ENCODE measurements at regions not wholly inside any gene's neighbourhood (a gene's known extent, or its start where the extent isn't known, plus 50 kb on each side); places are given as distances from the start of the nearest gene placed in this dataset.
"Not testable (repeated sequence)": the region's sequence is repeated elsewhere in the genome, so short reads cannot be mapped to it uniquely, and the experiment has no call there.

DNA sequence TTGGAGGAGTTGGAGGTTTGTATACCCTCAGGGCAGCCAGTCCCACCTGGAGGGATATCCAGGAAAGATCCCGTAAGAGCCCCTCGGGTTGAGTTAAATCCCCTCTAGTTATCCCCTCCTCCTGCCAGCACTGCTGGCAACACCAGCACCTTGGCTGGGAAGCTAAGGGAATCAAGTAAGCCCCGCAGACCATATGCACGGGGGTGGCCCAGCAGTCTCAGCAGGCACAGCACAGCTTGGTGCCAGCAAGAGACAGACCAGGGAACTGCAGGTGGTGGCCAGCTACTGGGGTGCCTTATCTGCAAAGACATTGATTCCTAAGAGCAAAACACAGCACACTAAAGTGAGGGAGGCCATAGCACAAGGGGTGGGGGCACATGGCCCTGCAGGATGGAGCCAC is 173.8 kb downstream of the GOLGA6L4 start:
- DNase-seq (ENCODE audit: low read depth in 1 of 2, low spot score in 1 of 2), result not testable (repeated sequence)

DNA sequence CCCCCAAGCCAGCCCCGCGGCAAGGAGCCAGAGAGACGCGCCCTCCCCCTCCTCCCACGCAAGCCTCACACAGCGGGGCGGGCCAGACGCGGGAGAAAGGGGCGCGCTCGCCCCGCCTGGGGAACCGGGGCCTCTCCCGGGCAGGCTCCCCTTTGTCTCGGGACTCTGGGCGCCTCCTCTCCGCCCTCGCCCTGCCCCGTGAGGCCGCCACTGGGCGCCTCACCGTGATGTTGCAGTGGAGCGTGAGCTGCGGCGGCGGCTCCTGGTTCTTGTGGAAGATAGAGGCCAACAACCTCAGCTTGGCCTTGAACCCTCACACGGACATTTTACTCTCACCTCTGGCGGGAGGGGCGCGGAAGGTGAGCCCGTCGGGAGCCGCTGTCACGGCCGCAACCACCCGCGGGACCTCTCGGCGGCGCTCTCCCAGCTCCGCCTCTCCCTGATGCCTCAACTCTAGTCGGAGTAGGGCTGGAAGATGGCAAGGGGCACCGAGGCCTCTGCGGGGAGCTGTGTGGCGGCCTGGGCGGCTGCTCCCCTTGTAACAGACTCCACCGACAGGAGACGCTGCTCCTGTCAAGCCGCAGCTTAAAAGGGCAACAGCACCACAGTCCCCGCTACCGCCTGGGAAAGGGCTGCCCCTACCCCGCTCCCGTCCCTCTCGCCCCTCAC is 179.2 kb upstream of the ZSCAN2 start:
- not testable (repeated sequence) for DNase-seq (ENCODE audit: low read depth in 1 of 2, low spot score in 1 of 2)

DNA sequence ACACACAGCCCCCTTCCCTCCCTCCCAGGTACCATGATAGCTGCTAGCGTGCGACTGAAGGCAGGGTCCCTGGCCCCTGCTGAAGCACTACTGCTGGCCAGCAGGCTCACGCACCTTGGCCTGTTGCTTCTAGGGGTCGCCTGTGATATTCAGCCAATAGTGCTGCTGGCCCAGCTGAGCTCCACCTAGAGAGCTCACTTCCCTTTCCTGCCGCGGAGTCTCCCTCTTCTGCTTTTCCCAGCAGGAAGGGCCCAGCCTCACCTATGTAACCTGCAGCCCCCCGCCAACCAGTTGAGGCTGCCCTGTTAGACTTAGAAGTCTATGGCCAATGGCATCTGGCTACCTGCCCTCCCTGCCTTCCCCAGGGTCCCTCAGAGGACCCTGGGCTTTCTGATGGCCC is 175.5 kb upstream of the ZSCAN2 start:
- not testable (repeated sequence) for DNase-seq (ENCODE audit: low read depth in 1 of 2, low spot score in 1 of 2)

DNA sequence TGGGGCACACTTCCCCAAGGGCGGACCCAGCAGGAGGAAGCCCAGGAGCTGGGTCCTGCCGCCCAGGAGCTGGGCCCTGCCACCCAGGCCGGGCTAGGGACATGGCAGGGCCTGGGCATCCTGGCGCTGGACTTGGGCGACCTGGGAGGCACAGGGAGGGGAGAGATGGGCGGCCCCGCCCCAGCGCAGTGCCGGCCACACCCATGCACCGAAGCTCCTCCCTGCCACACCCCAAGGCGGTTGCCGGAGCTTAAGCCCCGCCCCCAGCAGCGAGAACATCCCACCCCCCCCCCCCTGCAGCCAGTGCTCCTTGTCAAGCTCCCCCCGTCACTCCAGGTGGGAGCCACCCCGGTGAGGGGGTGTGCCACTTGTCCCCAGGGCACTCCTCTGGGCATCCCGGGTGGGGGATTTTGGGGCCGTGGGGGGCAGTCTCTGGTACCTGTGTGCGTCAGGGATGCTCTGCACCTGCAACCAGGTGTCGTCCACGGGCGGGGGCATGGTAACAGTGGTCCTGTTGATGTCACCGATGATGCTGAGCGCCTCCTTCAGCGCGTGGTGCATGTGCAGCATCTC is 127.4 kb upstream of the ZSCAN2 start:
- DNase-seq (ENCODE audit: low read depth in 1 of 2, low spot score in 1 of 2), result not testable (repeated sequence)

DNA sequence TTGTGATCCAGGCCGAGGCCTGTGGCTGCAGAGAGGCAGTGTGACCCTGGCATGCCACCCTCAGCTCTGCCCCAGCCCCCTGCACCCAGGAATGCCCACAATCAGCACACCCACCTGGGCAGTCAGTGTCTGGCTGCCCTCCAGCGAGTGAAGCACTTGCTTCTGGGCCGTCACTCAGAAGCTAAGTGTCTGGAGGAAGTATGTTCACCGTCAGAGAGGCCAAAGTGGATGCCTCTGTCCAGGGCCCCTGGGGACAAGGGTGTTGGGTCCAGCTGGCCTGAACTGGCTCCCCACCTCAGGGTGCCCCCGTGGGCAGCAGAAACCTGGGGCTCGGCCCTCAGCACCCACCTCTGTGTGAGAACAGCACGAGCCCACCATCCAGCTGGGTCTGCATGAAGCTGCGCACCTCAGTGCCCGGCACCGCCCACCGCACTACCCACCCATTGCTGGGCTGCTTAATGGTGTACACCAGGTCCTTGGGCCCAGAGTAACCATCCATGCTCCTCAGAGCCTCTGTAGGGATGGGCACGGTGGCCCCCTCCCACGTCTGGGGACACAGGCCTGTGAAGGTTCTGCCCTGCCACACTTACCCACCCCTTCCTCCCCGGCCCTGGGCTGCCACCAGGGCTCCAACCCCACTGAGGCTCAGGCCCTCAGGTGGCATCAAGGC is 124.3 kb upstream of the ZSCAN2 start:
- not testable (repeated sequence) for DNase-seq (ENCODE audit: low read depth in 1 of 2, low spot score in 1 of 2)

DNA sequence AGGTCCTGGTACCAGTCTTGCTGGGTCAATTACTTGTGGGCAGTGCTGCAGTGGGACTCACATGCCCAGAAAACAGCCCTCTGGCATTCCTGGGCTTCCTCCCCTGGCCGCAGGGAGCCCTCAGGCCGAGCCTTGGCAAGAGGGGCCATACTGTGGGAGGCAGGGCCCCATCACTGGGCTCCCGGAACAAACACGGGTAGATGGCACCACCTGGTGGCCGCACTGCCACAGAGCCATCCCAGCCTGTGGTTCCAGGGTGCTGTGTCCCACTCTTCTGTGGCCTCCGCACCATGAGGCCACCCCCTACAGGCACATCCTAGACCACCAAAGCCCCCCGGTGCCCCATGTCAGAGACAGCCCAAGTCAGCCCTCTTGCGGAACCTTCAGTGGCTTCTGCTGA is 123.3 kb upstream of the ZSCAN2 start:
- DNase-seq (ENCODE audit: low read depth in 1 of 2, low spot score in 1 of 2), result not testable (repeated sequence)

DNA sequence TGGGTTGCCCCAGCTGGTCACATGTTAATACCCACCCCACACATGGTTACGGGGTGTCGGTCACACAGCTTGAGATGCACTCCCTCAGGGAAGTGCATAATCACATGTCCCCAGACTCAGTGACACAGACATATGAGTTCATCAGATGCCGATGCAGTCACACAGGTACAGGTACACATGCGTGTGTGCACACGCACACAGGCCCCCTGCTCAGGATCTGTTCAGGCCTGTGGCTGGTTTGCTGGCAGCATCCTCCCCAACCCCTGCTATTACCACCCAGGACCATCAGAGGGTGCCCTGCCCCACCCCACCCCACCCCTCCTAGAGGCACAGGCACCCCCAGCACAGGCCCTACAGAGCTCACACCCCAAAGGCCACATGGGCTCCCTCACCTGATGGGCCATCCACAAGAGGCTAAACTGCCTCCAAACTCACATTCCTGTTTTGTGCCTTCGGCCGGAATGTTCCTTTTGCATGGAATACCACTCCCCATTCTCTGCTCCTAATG is 120.6 kb upstream of the ZSCAN2 start:
- DNase-seq (ENCODE audit: low read depth in 1 of 2, low spot score in 1 of 2), result not testable (repeated sequence)

DNA sequence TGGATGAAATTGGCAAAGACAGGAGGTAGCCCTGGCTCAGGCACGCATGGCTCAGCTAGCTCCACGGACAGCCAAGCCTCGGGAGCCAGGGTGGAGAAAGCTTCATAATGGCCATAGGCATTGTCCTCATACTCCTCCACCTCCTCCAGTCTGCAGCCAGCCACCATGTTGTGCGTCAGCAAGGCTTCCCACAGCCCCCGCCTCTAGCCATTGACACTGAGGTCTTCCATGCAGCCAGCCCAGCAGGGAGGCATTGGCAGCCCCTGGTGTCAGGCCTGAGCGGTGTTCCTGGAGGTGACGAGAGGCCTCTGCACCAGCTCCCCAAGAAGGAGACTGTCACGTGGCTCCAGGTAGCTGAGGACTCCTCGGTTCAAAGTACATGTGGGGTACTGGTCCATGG is 117.0 kb upstream of the ZSCAN2 start:
- DNase-seq (ENCODE audit: low read depth in 1 of 2, low spot score in 1 of 2), result not testable (repeated sequence)

DNA sequence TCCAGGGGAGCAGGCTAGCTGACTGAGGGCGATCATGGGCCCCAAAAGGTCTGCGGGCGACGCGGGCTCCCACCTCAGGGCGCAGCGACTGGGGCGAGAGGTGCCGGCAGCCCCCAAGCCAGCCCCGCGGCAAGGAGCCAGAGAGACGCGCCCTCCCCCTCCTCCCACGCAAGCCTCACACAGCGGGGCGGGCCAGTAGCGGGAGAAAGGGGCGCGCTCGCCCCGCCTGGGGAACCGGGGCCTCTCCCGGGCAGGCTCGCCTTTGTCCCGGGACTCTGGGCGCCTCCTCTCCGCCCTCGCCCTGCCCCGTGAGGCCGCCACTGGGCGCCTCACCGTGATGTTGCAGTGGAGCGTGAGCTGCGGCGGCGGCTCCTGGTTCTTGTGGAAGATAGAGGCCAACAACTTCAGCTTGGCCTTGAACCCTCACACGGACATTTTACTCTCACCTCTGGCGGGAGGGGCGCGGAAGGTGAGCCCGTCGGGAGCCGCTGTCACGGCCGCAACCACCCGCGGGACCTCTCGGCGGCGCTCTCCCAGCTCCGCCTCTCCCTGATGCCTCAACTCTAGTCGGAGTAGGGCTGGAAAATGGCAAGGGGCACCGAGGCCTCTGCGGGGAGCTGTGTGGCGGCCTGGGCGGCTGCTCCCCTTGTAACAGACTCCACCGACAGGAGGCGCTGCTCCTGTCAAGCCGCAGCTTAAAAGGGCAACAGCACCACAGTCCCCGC is 100.5 kb upstream of the ZSCAN2 start:
- peak in 1 of 2 donors; percentile 18 for DNase-seq (ENCODE audit: low read depth in 1 of 2, low spot score in 1 of 2)

DNA sequence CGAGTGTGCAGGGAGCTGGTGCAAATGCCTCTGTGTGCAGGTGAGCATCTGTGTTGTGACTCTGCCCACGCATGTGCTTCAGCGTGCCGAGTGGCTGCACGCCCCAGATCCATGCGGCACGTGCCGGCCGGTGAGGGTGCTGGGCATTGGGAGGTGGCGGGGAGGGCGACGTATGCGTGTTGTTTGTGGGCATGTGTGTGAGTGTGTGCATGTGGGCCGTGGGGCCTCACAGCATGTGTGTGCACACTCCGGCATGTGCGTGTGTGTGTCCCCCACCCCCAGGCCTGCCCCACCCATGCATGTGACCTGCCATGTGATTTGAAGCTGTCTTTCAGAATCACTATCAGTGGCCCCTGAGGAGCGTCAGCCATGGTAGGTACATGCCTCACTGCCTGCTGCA is 97.7 kb upstream of the ZSCAN2 start:
- DNase-seq (ENCODE audit: low read depth in 1 of 2, low spot score in 1 of 2), result not testable (repeated sequence)

DNA sequence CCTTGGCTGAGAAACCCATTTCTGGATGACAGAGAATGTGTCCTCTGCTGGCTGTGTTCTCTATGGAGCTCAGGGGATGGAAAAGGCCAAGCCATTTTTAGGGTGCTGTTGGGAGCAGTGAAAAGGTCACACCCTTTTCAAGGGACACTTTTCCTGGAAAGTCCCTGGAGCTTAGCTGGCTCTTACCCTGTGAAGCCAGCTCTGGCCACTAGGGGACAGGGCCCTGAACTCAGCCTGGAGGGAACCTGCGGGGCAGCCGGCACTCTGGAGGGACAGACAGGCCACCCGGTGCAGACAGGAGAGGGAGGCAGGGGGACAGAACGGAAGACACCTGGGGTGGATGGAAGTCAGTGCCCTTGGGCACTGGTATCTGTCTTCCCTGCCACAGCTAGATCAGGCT is 95.3 kb upstream of the ZSCAN2 start:
- DNase-seq (ENCODE audit: low read depth in 1 of 2, low spot score in 1 of 2), result not testable (repeated sequence)

DNA sequence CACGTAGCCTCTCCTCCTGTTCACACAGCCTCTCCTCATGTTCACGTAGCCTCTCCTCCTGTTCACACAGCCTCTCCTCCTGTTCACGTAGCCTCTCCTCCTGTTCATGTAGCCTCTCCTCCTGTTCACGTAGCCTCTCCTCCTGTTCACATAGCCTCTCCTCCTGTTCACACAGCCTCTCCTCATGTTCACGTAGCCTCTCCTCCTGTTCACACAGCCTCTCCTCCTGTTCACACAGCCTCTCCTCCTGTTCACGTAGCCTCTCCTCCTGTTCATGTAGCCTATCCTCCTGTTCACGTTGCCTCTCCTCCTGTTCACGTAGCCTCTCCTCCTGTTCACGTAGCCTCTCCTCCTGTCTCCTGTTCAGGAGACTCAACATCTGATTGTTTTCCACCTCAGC is 88.5 kb upstream of the ZSCAN2 start:
- not testable (repeated sequence) for DNase-seq (ENCODE audit: low read depth in 1 of 2, low spot score in 1 of 2)

DNA sequence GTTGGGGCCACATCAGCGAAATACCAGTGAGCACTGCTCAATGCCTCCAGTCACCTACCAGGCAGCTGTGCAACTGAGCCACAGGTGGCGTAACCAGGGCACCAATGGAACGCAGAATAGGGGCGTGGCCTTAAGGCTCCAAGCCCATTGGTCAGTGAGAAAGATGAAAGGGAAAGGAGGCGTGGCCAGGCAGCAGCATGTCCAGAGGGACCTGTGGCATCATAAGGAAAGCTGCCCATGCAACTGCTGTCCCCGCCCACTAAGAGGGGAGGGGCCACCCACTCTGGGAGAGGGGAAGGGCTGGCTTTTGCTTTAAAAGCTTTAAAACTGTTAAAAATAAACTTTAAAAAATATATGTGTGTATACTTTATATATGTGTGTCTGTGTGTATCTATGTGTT is 84.0 kb upstream of the ZSCAN2 start:
- DNase-seq (ENCODE audit: low read depth in 1 of 2, low spot score in 1 of 2), result not testable (repeated sequence)

DNA sequence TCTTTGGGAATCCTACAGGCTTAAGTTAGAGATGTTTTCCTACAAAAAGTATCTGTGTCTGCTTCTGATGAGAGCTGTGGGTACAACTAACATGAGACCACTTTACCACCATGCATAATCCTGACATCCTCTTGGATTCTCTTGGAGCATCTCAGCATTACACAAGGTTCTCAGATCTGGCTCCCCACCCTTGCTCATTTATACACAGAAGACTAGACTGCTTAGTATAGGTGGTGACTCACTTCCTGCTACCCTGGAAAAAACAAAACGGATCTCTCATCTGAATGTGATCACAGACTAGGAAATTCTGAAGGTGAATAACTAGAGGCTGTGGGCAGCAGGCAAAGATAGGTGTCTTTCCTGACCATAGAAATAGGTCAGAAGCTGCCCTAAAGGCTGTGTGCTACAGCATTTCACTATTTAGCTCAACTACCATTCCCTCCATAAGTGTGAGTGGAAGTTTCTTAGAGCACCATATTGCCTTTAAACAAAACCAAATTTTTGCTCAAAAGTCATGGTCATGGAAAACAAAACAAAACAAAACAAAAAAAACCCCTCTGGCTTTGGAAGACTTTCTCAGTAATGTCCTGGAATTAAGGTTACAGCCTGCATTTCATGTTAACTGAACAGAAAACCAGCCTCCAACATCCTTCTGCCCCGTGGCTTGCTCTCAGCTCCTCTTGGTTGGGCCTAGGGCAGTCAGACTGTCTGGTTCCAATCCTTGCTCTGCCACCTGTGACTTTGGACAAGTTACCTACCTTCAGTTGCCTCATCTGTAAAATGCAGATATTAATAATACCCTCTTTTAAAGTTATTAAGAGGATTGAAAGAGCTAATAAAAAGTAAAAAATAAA is 75.1 kb upstream of the ZSCAN2 start:
- not testable (repeated sequence) for DNase-seq (ENCODE audit: low read depth in 1 of 2, low spot score in 1 of 2)

DNA sequence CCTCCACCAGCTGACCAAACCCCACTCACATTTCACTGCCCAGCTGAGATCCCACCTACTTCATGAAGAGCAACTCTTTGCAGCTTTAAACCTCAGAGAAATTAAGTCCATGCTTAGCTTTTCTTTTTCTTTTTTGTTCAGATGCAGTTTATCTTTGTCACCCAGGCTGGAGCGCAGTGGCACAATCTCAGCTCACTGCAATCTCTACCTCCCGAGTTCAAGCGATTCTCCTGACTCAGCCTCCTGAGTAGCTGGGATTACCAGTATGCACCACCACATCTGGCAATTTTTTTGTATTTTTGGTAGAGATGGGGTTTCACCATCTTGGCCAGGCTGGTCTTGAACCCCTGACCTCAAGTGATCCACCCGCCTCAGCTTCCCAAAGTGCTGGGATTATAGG is 70.1 kb upstream of the ZSCAN2 start:
- DNase-seq (ENCODE audit: low read depth in 1 of 2, low spot score in 1 of 2), result not testable (repeated sequence)

DNA sequence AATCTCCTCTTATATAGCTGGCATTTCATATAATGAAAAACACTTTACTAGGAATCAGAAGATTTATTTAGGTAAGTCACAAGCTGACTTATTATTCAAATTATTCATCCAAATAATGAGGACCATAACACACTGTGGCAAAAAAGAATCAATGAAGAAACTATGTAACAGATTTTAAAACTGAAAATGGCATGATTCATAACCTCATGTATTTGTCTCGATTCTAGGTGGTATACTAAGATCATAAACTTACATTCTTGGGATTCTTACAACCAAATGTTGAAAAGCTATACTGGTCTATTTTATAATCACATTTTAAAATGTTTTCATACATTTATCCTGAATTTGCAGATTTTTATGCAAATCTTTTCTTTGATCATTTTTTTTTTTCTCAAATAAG is 69.6 kb upstream of the ZSCAN2 start:
- DNase-seq (ENCODE audit: low read depth in 1 of 2, low spot score in 1 of 2), result not testable (repeated sequence)

DNA sequence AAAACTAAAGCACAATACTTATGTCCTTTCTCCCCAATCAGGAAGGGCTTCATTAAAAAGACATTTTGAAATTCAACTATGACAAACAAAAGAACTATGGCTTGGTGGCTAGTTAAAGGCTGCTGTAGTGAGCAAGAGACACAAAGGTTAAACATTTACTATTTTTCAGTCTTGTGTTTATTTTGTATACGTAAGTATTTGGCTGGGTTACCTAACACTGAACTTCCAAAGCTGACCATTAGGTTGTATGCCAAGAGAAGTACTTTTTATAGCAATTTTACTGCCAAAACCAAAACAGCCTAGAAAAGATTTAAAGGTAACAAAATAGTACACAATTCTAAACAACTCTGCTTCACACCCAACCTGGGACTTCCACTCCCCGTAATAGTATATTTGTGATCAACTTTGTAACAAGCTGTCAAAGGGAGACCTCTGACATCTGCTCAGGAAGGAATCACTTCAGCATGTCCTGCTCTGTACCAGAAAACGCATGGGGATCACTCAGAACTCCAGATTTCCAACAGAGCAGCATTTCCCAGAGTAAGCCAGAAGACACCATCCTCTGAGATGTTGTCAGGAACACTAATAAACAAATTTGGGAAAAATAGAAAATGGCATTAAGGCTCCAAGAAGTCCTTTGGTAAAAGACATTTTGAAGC is 69.0 kb upstream of the ZSCAN2 start:
- not testable (repeated sequence) for DNase-seq (ENCODE audit: low read depth in 1 of 2, low spot score in 1 of 2)

DNA sequence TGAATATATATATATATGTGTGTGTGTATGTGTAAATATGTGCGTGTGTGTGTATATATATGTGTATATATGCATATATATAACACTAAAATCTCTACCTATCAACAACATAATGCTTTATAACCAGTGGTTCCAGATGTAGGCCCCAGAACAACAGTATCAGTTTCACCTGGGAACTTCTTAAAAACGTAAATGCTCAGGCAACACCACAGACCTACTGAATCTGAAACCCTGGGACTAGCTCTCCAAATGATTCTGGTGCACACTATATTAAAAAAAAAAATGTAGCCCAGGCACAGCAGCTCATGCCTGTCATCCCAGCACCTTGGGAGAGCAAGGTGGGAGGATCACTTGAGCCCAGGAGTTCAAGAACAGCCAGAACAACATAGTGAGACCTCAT is 67.1 kb upstream of the ZSCAN2 start:
- not testable (repeated sequence) for DNase-seq (ENCODE audit: low read depth in 1 of 2, low spot score in 1 of 2)

DNA sequence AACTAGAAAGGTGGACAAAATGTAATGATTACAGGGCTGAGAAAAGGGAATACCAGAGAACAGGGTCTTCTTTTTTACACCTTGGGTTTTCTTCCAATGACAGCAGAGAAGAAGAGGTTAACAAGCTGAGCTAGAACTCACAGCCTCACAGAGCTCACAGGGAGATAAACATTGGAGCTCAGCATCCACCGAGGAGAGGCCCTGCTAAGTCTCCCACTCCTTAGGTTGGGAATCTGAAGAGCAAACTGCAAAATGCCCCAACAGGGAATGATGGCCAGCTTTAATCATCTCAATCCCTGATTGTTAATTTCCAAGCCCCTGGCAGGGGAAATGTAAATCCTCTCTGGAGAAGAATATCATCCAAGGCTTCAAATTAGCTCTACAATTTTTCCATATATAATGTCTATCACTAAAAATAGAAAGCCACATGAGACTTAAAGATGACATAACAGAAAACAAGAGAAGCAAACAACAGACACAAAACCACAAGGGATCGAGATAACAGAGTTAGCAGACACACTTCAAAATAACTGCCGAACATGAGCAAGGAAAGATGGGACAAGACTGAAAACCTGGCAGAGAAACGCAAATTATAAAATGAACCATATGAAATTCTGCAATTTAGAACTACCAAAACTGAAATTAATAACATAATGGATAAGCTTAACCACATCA is 66.1 kb upstream of the ZSCAN2 start:
- not testable (repeated sequence) for DNase-seq (ENCODE audit: low read depth in 1 of 2, low spot score in 1 of 2)
